SKM-1 (cell line): ENCODE measurements at regions not wholly inside any gene's neighbourhood (a gene's known extent, or its start where the extent isn't known, plus 50 kb on each side); places are given as distances from the start of the nearest gene placed in this dataset.

ENCODE experiments used
- DNase-seq: peaks from one replicate; lab custom pipeline; 2025; ENCODE audit not compliant: unreplicated experiment; lab: John Stamatoyannopoulos, UW

GRCh38 chr15:70337277-70338186, 239.8 kb upstream of the TLE3 start:
- no peak for DNase-seq

DNA sequence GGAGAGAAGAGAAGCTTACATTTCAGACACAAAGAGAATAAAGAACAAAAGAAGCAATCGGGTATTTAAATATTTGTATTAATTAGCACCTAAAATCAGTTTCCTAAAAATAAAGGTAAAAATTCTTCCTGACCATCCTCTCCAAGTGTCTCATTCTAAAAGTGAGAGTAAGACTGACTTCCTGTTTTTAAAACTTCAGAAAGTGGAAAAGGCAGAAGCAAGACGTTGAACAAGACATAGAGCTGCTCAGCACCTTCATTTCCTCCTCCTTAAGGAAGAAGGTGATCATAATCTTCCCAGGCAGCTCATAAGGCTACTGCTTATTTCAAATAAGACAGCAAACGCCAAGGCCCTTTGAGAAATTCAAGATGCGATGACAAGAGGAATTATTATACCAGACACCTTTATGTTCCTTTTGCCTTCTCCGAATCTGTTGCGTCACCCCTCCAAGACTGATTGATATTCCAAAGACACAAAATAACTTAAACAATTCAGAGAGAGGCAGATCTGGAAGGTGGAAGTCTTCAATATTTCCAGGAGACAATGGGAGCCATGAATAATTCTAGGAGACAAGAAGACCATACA, 238.8 kb upstream of the TLE3 start:
- DNase-seq = peak; percentile 44

- no peak for DNase-seq
Measured at GRCh38 chr15:70334286-70334685, 236.6 kb upstream of the TLE3 start.

GRCh38 chr15:70329179-70329578, 231.5 kb upstream of the TLE3 start:
- DNase-seq = no peak

- no peak for DNase-seq
Measured at GRCh38 chr15:70328679-70329115, 231.0 kb upstream of the TLE3 start.

DNA sequence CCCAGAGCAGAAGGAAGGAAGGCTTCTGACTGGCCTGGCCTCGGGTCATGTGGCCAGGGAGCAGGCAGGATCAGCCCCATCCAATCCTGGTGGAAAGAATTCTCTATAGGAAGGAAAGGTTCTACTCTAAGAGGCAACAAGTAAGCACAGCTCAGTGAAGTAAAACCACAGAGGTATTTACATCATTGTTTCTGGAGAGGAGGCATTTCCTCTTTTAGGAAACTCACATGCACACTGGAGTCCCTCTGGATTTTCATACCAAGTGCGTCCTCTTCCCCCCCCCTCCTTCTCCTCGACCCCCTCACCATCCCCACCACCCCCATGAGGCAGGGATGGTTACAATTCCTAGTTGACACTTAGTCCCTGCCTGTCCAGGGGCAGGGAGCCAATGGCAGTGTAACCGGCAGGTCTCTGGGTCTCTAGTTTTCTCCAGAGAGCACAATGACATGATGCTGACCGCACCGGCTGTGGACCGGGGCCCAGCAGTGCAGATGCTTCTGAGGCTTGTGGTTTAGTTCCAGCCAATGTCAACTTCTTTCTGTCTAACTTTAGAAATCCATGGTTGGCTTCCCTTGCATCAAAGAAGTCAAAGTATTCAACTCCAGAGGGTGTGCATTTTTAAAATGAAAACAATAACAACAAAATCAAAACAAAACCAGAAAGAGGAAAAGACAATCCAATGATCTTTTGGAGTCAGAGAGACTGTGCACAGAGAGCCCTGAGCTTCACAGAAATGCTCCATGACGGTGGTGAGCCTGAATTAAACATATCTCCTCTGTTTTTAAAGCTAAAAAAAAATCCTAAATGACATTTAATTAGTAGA, 230.3 kb upstream of the TLE3 start:
- DNase-seq = peak; percentile 67

GRCh38 chr15:70327328-70327855, 229.7 kb upstream of the TLE3 start:
- DNase-seq = no peak

- no peak for DNase-seq
Measured at GRCh38 chr15:70324001-70324974, 226.6 kb upstream of the TLE3 start.

DNA sequence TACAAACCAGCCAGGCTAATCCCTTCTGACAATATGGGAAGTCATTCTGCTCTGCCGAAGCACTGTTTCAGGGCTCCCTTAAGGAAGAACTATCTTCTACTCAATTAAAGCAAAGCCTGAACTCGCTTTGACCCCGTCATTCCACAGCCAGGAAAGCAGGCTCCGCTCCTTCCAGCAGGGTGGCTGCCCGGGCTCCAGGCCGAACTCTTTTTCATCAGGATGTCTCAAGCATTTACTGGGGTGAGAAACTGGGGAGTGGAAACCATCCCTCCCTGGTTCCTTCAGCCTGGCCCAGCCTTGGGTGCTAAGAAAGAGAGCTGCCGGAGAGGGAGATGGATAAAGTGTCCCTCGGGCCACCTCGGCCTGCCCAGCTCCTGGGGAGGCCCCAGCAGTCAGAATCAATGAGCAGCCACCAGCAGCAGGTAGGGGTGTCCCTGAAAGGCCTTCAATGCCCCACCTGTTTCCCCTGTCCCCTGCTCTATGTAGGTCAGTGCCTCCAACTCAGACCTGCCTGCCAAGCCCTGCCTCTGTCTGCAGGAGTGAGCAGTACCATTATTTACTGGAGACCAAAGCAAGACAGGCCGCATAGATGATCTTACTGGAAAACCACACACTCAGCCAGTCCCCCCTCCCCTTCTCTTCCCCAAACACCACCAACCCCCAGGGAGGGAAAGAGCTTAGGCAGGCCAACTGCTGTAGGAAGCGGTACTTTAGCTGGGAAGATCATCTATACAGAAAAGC, 225.6 kb upstream of the TLE3 start:
- DNase-seq = no peak

DNA sequence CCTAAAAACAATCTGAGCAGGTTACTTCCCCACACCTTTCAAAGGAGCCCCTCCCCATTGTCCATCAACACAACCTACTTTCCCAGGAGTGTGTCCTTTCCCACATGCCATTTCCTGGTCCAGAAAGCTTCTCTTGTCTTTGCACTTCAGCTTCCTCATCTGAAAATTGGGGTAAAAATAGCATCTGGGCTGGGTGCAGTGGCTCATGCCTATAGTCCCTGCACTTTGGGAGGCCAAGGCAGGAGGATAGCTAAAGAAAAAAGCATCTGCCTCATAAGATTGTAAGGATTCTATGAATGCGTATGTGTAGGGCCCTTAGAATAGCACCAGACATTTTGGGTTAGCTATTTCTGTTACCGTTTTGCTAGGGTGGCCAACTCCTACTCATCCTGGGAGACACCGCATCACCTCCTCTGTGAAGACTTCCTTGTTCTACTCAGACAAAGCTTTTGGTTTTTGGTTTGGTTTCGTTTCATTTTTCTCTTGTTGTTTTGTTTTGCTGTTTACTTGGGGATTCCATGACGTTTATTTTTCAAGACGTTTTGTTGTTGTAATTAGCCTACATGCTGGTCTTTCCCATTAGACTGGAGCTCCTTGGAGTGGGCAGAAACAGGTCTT, 224.4 kb upstream of the TLE3 start:
- DNase-seq = no peak

DNA sequence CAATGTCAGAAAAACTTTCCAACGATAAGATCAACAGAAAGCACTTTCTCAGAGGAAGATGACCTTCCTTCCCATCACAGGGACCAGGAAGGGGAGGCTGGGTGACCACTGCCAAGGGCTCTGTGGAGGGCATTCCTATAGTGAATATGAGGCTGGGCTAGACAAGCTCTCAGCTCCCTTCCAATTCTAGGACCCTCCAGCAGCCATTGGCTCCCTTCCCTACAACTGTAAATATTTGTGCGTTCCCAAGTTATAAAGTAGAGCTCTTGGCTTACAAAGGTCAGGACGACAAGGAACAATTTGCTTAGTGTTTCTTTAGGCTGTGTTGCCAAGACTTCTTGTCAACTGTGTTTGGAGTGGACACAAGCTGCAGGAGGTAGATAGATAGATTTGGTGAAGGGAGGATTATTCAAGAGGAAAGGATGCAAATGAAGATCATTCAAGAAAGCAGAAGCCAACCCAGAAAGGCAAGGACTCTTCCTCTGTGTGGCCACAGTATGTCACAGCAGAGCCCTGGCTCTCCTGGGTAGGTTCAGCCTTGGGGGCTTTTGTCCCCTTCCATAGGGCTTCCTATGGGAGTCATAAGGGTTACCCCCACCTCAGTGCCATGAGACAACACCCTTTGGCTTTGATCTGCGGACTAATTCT, 223.6 kb upstream of the TLE3 start:
- no peak for DNase-seq

- peak; percentile 85 for DNase-seq
Measured at GRCh38 chr15:70320482-70320881, 222.8 kb upstream of the TLE3 start.

- DNase-seq = no peak
Measured at GRCh38 chr15:70320077-70320476, 222.4 kb upstream of the TLE3 start.

DNA sequence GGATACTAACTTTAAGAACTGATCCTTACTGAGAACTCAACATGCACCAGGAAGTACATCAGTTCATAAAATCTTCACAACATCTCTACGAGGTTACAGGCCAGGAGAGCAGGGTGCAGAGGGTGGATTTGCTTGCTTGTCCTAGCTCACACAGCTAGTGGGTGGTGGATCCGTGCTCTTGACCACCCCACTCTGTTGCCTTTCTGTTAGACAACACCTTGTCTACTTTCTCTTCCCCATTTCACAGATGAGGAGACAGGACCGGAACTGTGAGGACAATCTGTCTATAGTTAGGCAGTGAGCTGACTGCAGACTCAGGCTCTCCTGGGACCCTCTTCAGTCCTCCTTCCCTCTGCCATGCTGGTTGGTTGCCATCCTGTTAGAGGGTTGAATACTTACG, 221.7 kb upstream of the TLE3 start:
- DNase-seq = no peak

GRCh38 chr15:70318594-70319465, 221.1 kb upstream of the TLE3 start:
- DNase-seq = no peak

- no peak for DNase-seq
Measured at GRCh38 chr15:70316059-70316600, 218.4 kb upstream of the TLE3 start.

DNA sequence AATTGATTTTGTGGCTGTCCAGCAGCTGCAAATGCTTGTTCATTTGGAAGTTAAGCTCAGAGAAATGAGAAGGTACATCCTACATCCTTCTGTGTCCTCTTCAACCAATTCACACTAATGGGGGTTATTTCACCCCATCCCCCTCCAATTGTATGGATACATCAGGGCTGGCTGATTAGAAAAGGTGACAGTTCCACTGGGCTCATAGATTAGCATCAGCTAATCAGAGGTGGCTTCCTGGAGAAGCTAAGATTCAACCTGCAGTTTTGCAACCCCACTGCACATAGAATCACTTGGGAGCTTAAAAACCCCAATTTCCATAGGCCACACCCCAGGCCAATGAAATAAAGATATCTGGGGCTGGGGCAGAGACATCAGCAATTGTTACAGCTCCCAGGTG, 217.7 kb upstream of the TLE3 start:
- no peak for DNase-seq
